Keratinocyte (primary cell): ENCODE measurements at regions not wholly inside any gene's neighbourhood (a gene's known extent, or its start where the extent isn't known, plus 50 kb on each side); places are given as distances from the start of the nearest gene placed in this dataset.

Experiments used
- CTCF ChIP-seq, 3 experiments: IDR thresholded peaks in 1 of 3; conservative IDR thresholded peaks in 1 of 3; optimal IDR thresholded peaks in 1 of 3; 2 replicates in 2 of 3; 3 replicates in 1 of 3; pipeline versions ENCODE3 to v1.5.1; 2011; ENCODE audit warnings: low read length in 3 of 3, mild to moderate bottlenecking in 3 of 3, moderate library complexity in 2 of 3, control low read depth in 1 of 3, inconsistent platforms in 1 of 3; ENCODE audit not compliant: insufficient read depth in 2 of 3; ENCODE audit errors: extremely low read depth in 1 of 3
- EZH2 ChIP-seq: IDR thresholded peaks from one replicate; pipeline ENCODE4 v1.6.1; 2012; ENCODE audit warnings: inconsistent platforms, mild to moderate bottlenecking, low read length, moderate library complexity

GRCh38 chr10:2387261-2387660, 649.9 kb upstream of the ADARB2 start:
- TF ChIP-seq CTCF (optimal IDR thresholded peaks at IDR 0.05 in 1 of 3, IDR thresholded peaks at IDR 0.05 in 1 of 3, conservative IDR thresholded peaks at IDR 0.05 in 1 of 3; ENCODE audit: extremely low read depth in 1 of 3, insufficient read depth in 2 of 3, low read length in 3 of 3) (no peak), EZH2 (no peak)
